ENCODE measurements at regions not wholly inside any gene's neighbourhood (a gene's known extent, or its start where the extent isn't known, plus 50 kb on each side); places are given as distances from the start of the nearest gene placed in this dataset.
"Not testable (repeated sequence)": the region's sequence is repeated elsewhere in the genome, so short reads cannot be mapped to it uniquely, and the experiment has no call there.

DNA sequence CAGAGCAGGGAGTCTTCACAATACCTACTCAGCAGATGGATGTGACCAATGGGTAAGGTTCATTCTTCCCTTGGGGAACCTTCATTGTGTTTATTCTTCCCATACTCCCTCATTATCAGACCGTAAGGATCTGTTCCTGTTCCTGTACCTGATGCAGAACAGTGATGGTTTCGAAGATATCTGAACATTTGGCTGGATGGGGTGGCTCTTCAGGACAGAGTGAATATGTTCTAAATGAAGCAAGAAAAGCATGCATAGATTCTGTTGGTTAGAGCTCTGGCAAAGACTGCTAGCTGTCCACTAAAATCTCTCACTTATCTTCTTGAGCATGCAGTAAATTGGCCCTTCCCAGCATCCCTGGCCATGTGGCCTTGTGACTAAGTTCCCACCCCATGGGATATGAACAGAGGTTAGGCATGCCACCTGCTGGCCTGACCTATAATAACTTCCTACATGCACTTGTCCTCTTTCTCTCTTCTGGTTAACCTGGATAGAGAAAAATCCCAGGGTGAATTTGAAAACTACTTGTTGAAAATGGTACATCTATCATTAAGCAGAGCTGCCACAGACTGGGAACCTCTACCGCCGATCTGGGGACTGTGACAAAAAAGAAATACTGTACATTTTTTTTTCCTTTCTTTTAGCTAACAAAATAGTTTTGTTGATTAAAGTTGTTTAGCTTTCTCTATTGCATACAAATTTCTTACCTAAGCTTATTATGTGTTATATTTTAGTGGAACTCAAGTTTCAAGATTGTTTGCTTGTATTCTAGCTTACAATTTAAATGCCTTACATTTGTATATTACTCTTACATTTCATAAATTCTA is 60.0 kb upstream of the BANK1 start:
- DNase-seq (ENCODE audit: low read depth in 2 of 3, low spot score in 2 of 3): peak in 2 of 3 experiments; percentile 2 to 3

DNA sequence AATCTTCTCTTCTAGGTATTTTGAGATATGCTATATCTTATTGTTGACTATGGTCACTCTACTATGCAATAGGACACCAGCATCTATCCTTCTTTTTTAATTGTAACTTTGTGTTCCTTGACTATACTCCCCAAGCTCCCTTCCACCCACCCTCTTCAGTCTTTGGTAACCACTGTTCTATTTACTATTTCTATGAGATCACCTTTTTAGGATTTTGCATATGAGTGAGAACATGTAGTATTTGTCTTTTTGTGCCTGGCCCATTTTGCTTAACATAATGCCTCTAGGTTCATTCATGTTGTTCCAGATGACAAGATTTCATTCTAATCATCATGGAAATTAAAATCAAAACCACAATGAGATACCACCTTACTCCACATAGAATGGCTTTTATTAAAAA is 63.3 kb upstream of the BANK1 start:
- DNase-seq (ENCODE audit: low read depth in 2 of 3, low spot score in 2 of 3): no peak

DNA sequence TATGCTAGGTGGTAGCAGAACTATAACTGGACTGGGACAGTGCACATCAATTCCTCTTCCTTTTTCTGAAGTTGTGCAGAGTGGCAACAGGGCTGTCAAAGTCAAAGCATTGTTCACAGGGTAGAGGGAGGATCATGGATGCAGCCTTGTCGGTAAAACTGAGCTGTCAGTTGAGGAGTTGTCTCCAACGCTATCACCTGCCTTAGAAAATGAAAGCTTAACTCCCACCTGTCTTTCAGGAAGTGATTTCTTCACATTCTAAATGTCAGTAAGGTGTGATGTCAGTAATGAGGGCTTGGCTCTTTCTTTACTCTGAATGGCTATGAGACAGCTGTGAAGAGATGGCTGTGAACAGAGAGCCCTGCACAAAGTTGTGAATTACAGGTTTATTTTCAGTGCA is 66.4 kb upstream of the BANK1 start:
- no peak for DNase-seq (ENCODE audit: low read depth in 2 of 3, low spot score in 2 of 3)

- DNase-seq (ENCODE audit: low read depth in 2 of 3, low spot score in 2 of 3): no peak
Measured at GRCh38 chr4:101718810-101719209, 71.7 kb upstream of the BANK1 start.

- DNase-seq (ENCODE audit: low read depth in 2 of 3, low spot score in 2 of 3): no peak
Measured at GRCh38 chr4:101711590-101712260, 78.8 kb upstream of the BANK1 start.

DNA sequence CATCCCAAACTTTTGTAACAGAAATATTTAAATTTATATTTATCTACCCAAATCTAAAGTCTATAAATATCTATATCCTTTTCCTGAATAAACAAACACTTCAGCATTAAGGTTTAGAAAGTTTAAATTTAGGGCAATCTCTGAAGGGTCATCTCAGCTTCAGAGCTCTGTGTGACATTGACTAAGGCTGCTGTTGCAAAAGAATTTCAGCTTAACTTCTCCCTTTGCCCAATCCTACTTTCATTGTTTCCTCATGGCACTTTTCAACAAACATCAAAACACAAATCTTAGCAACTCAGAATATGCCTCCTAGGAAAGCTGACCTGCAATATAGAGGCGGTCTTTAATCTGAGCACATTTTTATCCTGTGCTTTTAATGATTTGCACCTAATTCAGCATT is 79.7 kb upstream of the BANK1 start:
- no peak for DNase-seq (ENCODE audit: low read depth in 2 of 3, low spot score in 2 of 3)

DNA sequence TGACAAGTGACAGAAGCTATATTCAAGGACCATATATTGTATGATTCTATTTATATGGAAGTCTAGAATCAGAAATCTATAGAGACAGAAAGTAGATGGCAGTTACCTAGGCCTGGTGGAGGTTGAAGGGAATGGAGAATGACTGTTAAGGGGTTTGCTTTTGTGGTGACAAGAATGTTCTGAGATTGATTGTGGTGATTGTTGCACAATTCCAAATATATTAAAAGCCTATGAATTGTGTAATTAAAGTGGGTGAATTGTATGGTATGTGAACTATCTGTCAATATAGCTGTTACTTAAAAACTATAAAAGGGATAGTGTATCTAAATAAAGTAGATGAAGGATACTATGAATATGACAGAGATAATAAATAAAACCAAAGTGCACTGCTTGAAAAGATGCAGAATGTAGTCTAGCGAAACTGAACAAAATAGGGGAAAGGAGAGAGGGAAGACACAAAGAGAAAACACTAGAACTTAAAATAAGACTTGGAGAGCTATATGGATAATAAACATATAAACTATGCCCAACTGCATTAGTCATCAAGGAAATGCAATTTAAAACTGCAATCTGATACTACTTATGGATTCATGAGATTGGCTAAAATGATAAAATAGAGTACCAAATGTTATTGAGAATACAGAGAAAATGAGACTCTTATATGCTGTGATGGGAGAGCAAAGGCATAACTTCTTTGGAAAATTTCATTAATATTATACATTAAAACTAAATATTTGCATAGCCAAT is 82.1 kb upstream of the BANK1 start:
- DNase-seq (ENCODE audit: low read depth in 2 of 3, low spot score in 2 of 3): no peak

- no peak for DNase-seq (ENCODE audit: low read depth in 2 of 3, low spot score in 2 of 3)
Measured at GRCh38 chr4:101707596-101707995, 82.9 kb upstream of the BANK1 start.

DNA sequence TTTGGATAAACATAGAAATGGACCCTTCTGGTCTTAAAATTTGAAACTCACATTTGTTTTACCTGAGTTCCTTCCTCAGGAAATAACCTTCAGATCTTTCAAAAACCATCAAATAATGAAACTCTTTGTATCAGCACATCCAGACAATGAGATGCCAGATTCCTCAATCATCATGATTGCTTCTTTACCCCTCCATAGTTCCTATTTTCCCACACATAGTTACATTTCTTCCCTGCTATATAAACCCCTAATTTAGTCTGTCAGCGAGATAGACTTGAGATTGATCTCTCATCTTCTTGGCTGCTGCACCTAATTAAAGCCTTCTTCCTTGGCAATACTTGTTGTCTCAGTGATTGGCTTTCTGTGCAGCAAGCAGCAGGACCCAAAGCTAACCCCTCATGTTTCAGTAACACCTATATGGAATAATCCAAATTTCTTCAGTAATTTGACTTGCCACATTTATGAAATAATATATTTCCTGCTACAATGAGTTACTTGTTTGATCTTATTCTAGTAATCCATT is 83.9 kb upstream of the BANK1 start:
- no peak for DNase-seq (ENCODE audit: low read depth in 2 of 3, low spot score in 2 of 3)

GRCh38 chr4:101701551-101701950 is 89.0 kb upstream of the BANK1 start:
- no peak for DNase-seq (ENCODE audit: low read depth in 2 of 3, low spot score in 2 of 3)

DNA sequence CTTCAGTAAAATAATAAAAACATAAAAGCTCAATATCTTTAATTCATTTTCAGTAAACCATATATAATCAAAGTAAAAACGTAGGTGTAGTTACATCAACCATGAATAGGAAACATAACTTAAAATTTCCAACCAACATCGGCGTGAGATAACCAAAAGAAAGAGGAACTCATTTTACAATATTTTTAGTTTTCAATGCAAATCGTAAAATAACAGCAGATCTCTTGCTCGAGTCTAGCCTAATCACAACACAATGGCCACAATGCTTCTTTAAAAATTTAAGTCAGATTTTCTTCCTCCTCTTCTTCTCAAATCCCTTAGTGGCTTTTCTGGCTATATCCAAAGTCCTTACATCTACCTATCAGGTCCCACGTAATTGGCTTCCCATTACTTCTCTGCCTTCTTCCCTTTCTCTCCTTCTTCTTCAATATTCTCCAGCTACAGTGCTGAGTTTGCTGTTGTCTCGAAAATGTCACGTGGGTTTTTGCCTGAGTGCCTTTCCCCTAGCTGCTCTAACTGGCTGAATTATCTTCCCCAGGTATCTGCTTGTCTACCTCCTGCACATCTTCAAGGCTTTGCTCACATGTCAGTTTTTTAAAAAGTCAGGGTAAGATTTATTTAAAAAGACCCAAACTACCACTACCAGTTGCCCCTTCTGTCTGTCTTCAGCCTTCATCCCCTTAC is 90.9 kb upstream of the BANK1 start:
- DNase-seq (ENCODE audit: low read depth in 2 of 3, low spot score in 2 of 3): no peak

- DNase-seq (ENCODE audit: low read depth in 2 of 3, low spot score in 2 of 3): no peak
Measured at GRCh38 chr4:101697266-101697665, 93.3 kb upstream of the BANK1 start.

- DNase-seq (ENCODE audit: low read depth in 2 of 3, low spot score in 2 of 3): no peak
Measured at GRCh38 chr4:101696276-101697010, 94.1 kb upstream of the BANK1 start.

DNA sequence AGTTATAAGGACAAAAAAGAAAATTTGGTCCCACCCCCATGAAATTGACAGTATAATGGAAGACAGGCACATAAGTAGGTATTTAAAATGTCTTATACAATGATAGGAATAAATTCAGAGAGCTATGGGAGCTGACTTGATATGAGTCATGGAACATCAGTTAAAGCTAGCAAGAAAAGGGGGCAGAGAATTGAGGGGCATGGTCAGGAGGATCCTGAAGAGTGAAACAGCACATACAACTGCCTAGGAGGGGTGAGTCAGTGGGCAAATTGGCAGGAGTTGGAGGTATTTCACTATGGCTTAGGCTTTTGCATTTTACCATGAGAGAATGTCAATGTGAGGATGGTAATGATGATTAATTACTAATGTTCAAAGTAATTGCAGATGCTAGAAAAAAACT is 95.4 kb upstream of the BANK1 start:
- DNase-seq (ENCODE audit: low read depth in 2 of 3, low spot score in 2 of 3): no peak

DNA sequence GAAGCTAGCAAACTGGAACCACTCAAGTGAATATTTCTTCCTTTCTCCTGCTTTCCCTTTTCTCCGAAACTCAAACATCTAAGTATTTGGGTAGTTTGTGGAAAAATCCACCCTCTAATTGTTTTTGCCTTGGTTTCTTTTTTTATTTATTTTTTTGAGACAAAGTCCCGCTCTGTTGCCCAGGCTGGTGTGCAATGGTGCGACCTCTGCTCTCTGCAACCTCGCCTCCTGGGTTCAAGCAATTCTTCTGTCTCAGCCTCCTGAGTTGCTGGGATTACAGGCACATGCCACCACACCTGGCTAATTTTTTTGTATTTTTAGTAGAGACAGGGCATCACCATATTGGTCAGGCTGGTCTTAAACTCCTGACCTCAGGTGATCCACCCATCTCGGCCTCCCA is 96.1 kb upstream of the BANK1 start:
- not testable (repeated sequence) for DNase-seq (ENCODE audit: low read depth in 2 of 3, low spot score in 2 of 3)

GRCh38 chr4:101693842-101694398 is 96.6 kb upstream of the BANK1 start:
- DNase-seq (ENCODE audit: low read depth in 2 of 3, low spot score in 2 of 3): no peak

GRCh38 chr4:101689220-101689619 is 101.3 kb upstream of the BANK1 start:
- DNase-seq (ENCODE audit: low read depth in 2 of 3, low spot score in 2 of 3): no peak

- DNase-seq (ENCODE audit: low read depth in 2 of 3, low spot score in 2 of 3): no peak
Measured at GRCh38 chr4:101685126-101685525, 105.4 kb upstream of the BANK1 start.

- no peak for DNase-seq (ENCODE audit: low read depth in 2 of 3, low spot score in 2 of 3)
Measured at GRCh38 chr4:101682946-101683345, 107.6 kb upstream of the BANK1 start.

GRCh38 chr4:101678180-101678579 is 112.3 kb upstream of the BANK1 start:
- DNase-seq (ENCODE audit: low read depth in 2 of 3, low spot score in 2 of 3): no peak

Measured in activated CD8-positive, alpha-beta memory T cell treated with anti-CD3 and anti-CD28 coated beads for 48 hours (primary cell).